ENCODE measurements at regions not wholly inside any gene's neighbourhood (a gene's known extent, or its start where the extent isn't known, plus 50 kb on each side); places are given as distances from the start of the nearest gene placed in this dataset.

- TF ChIP-seq CTCF (conservative IDR thresholded peaks at IDR 0.05) (no peak), ZFX (IDR thresholded peaks at IDR 0.05) (no peak)
Observed at GRCh38 chr15:35195031-35195430, 109.9 kb upstream of the NANOGP8 start.
